Stimulated activated CD8-positive, alpha-beta memory T cell treated with anti-CD3 and anti-CD28 coated beads, Interleukin-4, amount 100 ng/mL, for 48 hours (primary cell): ENCODE measurements at regions not wholly inside any gene's neighbourhood (a gene's known extent, or its start where the extent isn't known, plus 50 kb on each side); places are given as distances from the start of the nearest gene placed in this dataset.

Source experiments
- DNase-seq: peaks from one replicate; pipeline ENCODE4 v3.0.0-alpha.2; 2020

DNA sequence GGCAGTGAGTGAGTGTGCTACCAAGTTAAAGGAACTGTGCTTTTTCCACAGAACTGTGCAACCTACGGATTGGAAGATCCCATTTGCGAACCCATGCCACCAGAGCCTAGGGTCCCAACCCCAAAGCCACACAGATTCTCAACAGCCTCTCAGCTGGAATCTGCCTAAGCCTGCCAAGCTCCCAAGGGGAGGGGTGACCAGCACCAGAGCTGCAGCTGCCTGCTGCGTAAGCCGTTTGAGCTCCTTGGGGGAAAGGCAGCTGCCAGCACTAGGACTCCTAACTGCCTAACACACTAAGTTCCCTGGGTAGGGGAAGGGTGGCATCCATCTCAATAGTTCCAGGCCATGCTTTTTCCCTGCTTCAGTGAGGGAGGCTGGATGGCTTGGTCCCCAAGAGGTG is 738.1 kb upstream of the PRKX start:
- DNase-seq: no peak

GRCh38 chrX:4450177-4450576 is 736.7 kb upstream of the PRKX start:
- no peak for DNase-seq

- no peak for DNase-seq
These were observed 722.5 kb upstream of the PRKX start for GRCh38 chrX:4435905-4436304.

GRCh38 chrX:4397471-4397870 is 684.0 kb upstream of the PRKX start:
- DNase-seq: no peak

DNA sequence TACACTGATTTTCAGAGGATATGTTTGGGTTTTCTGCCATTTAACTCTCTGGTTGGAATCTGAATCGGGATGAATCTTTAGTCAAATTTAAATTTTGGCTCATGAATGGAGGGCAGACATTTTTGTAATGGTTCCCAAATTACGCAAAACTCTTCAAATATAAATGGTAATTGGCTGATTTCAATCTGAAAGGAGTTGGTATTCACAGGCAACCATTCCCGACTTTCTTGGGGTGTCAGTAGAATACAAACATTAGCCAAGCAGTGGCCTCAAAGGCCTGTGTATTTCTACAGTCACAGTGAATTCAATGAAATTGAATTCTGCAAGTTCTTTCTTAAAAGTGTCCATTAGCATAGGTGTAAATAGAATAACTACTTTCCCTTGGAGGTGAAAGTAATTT is 668.8 kb upstream of the PRKX start:
- DNase-seq: no peak

DNA sequence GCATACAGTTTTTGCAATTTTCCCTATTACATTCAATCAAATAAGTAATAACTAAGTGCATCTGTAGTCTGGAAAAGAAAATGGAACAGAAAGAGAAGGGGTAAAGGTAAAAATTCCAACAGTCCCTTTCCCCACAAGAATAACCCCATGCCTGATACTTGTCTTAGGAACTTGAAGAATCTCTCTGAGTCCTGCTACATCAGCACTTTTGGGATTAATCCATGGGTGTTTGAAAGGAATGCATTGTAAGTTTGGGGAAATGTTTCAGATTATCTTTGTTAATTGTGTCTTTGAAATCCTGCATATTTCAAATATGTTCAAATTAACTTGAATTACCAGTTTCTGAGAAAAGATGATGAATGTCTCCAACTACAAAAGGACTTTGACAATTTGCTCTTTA is 667.3 kb upstream of the PRKX start:
- no peak for DNase-seq

DNA sequence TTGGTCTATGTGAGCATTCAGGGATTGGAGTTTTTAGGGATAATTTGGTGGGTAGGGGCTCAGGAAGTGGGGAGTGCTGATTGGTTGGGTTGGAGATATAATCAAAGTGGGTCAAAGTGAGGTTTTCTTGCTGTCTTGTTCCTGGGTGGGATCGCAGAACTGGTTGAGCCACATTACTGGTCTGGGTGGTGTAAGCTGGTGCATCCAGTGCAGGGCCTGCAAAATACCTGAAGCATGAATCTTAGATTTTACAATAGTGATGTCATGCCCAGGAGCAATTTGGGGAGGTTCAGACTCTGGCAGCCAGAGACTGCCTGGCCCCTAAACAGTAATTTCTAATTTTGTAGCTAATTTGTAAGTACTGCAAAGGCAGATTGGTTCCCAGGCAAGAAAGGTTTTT is 665.6 kb upstream of the PRKX start:
- no peak for DNase-seq

GRCh38 chrX:4373791-4374190 is 660.3 kb upstream of the PRKX start:
- no peak for DNase-seq

- DNase-seq: no peak
These were observed 645.1 kb upstream of the PRKX start for GRCh38 chrX:4358577-4358976.

- DNase-seq: no peak
These were observed 609.5 kb upstream of the PRKX start for GRCh38 chrX:4322916-4323315.

DNA sequence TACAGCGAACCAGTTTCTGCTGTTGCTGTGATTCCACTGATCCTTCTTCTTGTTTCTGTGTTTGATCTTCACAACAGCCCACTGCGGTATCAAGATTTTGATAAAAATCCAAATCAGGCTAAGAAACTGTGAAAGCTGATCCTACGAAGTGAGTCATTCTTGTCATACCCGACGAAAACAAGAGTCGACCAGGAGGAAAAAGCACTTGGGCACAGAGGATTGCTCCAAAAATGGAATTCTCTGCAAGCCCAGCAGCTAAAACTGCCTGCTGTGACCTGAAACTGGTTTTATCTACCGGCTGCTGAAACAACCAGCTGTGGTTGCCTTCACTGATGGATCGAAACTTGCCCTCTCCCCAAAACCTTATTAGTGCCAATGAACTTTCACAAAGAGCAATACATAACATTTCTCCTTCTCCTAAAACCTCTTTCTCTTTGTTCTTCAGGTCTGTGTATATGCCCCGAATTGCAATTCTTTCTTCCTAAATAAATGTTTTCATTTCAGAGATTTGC is 607.0 kb upstream of the PRKX start:
- no peak for DNase-seq

GRCh38 chrX:4315891-4316290 is 602.4 kb upstream of the PRKX start:
- no peak for DNase-seq

GRCh38 chrX:4314586-4314985 is 601.1 kb upstream of the PRKX start:
- no peak for DNase-seq

DNA sequence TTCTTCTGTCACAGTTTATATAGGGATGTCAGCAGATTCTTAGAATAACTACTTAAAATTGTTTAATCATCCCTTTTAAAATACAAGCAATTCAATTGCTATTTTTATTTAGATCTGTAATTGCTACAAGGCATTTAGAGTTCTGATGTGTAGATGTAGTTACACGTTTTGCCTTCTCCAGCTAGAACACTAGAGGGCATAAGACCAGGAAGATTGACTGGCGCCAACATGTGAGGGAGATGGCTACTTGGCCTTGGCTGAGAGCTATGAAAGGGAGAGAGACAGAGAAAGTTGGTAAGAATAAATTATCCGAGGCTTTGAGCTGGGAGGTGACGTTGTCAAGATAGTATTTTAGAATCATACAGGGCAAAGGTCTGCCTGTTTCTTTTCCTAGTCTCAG is 563.7 kb upstream of the PRKX start:
- DNase-seq: no peak

DNA sequence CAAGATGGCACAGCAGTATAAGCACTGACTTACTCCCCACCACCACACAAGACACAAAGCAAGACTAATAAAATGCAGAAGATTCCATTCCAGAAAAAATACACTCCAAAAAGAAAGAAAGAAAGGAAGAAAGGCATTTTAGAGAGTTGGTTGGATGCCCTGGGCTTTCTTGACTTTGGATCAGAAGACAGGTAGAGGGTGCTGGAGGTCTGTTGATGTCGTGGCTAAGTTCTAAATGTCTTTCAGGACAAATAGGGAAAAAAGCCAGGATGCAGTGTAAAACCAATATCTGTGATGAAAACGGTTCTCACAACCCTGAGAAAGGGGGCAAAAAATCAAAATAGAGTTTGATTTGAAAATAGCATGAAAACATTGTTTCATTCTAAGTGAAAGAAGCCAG is 555.2 kb upstream of the PRKX start:
- no peak for DNase-seq

DNA sequence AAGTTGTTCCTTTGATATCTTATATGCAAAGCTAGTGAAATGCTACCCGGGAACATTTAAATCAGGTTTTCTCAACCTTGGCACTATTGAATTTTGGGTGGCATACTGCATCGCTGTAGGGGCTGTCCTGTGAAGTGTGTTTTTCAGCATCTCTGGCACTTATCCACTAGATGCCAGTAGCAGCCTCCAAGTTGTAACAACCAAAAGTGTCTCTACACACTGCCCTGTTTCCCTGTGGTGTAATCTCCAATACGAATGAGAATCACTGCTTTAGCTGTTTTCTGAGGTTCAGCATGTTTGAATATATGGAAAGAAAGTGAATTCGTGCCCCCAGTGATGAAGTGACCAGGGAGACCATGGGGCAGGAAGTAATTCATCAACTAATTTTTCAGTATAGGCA is 551.6 kb upstream of the PRKX start:
- DNase-seq: no peak

- no peak for DNase-seq
These were observed 549.8 kb upstream of the PRKX start for GRCh38 chrX:4263030-4263803.

DNA sequence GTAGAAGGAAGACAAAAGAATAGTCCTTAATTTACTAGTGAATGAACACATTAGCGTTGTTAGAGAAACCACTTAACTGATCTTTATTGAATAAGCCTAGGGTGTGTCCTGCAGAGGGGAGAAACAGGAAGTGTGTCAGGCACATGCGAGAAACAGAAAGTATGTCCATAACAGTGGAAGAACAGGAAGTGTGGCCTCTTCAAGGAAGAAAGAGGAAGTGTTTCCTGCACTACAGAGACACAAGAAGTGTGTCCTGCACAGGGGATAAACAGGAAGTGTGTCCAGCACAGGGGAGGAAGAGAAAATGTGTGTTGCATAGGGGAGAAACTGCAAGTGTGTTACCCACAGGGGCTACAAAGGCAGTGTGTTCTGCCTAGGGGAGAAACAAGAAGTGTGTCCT is 539.6 kb upstream of the PRKX start:
- no peak for DNase-seq

DNA sequence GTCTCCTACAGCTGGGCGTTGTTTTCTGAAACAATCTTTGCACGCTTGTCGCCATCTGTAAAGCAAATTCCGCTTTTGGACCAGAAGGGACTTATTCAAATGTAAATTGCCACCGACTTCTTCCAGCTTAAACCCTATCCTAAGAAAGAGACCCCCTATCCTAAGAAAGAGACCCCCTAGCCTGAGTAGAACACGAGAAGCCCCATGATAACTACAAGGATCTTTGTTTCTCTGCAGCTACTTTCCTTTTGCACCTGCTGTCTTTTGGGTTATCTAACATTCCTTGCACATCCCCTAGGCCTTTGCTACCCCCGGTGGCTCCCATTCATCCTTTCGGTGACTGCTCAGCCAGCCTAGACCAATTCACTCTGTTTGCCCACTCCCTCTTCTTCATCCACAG is 536.0 kb upstream of the PRKX start:
- no peak for DNase-seq

GRCh38 chrX:4243759-4244158 is 530.3 kb upstream of the PRKX start:
- DNase-seq: no peak

- no peak for DNase-seq
These were observed 527.2 kb upstream of the PRKX start for GRCh38 chrX:4240541-4241194.

GRCh38 chrX:4239650-4240540 is 526.4 kb upstream of the PRKX start:
- DNase-seq: no peak

DNA sequence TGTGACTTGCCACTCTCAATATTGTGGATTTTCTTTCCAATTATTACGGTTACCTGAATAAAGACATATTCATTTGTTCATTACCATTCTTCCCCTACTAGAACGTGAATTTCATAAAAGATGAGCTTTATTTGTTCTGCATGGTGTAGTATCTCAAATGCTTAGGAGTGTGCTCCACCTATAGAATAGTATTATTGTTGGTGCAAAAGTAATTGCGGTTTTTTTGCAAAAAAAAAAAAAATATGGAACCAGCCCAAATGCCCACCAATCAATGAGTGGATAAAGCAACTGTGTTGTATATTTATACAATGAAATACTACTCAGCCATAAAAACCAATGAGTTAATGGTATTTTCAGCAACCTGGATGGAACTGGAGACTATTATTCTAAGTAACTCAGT is 525.5 kb upstream of the PRKX start:
- no peak for DNase-seq

GRCh38 chrX:4225086-4225485 is 511.6 kb upstream of the PRKX start:
- DNase-seq: no peak
